ENCODE measurements at regions not wholly inside any gene's neighbourhood (a gene's known extent, or its start where the extent isn't known, plus 50 kb on each side); places are given as distances from the start of the nearest gene placed in this dataset.
"Not testable (repeated sequence)": the region's sequence is repeated elsewhere in the genome, so short reads cannot be mapped to it uniquely, and the experiment has no call there.

DNA sequence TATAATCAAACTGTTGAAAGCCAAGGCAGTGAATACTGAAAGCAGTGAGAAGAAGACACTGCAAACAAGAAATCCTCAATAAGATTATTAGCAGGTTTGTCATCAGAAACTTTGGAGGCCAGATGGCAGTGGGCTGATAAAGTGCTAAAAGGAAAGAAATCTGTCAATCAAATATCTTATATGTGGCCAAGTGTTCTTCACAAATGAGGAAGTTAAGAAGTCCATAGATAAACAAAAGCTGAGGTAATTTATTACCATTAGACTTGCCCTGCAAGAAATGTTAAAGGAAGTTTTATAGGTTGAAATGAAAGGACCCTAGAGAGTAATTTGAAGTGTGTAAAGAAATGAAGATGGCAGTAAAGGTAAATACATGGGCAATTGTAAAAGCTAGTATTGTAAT, 586.6 kb downstream of the RAPGEF2 start:
- ATAC-seq: no peak
- DNase-seq: no peak
- intact Hi-C loops (cut with DNase I, micrococcal nuclease): no loop called here

DNA sequence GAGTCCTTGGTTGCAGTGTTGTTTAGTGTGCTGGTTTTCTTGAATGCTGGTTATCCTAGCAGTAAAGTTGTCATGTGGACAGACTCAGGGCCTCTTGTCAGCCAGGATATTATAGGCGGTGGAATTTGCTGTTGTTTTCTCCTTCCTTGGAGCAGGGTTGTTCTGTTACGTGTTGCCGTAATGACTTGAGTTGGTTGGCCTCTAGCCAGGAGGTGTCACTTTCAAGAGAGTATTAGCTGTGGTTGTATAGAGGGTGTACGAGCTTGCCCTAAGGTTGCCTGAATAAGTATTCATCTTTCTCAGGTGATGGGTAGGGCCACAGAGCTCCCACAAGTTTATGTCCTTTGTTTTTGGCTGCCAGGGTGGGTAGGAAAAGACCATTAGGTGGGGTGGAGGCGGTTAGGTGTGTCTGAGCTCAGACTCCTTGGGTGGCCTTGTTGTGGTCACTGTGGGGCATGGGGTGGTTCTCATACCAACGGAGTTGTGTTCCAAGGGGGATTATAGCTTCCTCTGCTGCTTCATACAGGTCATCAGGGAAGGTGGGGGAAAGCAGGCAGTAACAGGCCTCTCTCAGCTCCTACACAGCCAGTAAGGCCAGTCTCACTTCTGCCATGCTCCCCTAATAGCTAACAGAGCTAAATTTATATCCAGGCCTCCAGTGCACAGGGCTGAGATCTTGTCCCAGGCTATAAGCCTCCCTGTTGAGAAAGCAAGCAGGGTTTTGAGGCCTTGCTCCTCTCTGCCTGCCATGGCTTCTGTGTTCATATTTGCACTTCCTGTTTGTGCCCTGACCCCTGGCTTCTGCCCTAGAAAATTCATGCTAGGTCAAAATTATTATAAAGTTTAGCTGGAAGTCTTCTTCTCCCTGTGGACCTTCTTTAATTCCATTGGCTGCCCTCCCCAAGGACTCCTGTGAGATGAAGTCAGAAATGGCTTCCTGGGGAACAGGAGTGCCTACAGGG, 594.7 kb downstream of the RAPGEF2 start:
- no peak for ATAC-seq
- intact Hi-C loops (cut with DNase I, micrococcal nuclease): no loop called here
- no peak for DNase-seq

DNA sequence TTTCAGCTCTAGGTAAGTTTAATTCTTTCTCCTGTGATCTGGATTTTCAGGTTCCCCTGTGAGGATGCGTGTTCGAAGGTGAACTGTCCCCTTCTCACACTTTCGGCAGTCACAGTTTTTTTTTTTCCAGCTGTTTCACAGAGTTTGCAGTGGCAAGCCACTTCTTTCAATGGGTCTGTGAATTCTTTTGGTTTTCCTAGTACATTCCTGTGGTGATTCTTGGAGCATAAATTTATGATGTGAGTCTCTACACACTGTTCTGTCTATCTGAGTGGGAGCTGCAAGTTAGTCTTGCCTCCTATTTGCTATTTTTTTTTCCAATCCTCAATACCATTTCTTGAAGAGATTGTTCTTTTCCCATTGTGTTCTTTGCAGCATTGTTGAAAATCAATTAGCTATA, 595.5 kb downstream of the RAPGEF2 start:
- intact Hi-C loops (cut with DNase I, micrococcal nuclease): no loop called here
- DNase-seq (no peak), ATAC-seq (no peak)

DNA sequence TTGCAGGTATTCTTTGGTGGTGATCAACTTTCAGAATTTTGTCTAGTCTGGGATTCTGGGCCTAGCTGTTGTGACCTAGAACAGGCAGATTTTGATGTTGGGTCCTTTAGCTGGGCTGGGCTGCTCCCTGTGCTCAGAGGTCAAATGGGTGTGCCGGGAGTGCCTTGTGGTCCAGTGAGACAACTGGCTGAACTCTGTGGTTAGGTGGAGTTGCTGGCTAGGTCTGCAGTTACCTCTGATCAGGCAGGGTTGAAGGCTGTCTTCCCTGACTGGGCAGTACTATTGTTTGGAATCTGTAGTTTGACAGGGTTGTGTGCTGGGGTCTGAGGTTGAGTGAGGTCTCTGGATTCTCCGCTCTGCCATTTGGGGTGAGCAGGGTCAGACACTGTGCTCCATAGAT, 599.3 kb downstream of the RAPGEF2 start:
- ATAC-seq (no peak), DNase-seq (no peak)
- intact Hi-C loops (cut with DNase I, micrococcal nuclease): no loop called here

DNA sequence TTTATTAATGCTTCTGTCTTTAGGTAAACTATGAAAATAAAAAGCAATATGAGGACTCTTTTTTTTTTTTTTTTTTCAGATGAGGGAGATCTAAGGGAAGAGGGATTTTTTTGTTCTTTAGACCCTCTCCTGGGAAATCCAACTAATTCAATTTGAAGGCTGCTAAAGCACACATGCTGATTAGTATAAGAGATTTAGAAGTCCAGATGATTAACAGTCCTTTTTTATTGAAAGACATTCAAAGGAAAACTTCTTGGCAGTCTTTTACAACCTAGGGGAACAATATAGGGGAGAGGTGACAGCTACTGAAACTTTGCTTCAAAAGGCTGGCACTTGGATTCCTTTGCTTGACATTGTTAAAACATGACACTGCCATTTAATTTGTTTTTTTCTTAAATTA, 602.5 kb downstream of the RAPGEF2 start:
- intact Hi-C loops (cut with DNase I, micrococcal nuclease): no loop called here
- ATAC-seq: no peak
- DNase-seq: no peak

DNA sequence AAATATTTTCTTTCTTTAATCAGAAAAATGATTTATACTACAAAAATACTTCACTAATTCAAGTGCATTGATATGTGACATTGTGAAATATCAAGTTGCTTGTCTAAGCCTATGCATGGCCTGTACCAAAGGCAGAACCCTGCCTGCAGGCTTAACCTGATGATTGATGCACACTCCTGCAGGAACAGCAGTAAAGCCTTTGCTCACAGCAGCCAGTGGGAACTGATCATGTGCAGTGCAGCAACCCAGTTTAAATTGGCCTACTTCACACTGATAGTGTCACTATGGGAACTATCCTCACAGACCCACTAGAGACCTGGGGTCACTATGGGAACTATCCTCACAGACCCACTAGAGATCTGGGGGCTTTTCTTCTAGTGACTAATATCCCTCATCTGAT, 603.8 kb downstream of the RAPGEF2 start:
- no peak for DNase-seq
- intact Hi-C loops (cut with DNase I, micrococcal nuclease): no loop called here
- ATAC-seq: no peak

DNA sequence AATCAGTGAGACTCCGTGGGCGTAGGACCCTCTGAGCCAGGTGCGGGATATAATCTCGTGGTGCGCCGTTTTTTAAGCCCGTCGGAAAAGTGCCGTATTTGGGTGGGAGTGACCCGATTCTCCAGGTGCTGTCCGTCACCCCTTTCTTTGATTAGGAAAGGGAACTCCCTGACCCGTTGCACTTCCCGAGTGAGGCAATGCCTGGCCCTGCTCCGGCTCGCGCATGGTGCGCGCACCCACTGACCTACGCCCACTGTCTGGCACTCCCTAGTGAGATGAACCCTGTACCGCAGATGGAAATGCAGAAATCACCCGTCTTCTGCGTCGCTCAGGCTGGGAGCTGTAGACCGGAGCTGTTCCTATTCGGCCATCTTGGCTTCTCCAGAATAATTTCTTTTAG, 612.3 kb downstream of the RAPGEF2 start:
- ATAC-seq; DNase-seq; intact Hi-C loops (cut with DNase I, micrococcal nuclease): not testable (repeated sequence)

DNA sequence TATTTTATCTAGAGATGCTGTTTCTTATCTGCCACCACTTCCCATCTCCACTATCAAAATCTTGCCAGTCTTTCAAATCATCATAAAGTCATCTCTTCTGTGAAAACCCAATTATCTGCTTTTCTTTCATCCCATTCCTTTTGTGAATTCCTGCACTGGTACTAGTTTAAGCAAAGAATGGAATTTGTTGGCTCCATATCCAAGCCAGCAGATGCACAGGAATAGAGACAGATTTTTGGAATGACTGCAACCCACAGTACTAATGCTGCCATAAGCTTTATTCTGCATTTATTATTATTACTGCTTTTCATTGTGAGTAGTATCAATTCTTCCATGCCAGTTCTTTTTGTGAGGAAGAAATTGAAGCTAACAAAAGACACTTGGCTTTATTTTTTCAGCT, 616.7 kb downstream of the RAPGEF2 start:
- ATAC-seq: no peak

DNA sequence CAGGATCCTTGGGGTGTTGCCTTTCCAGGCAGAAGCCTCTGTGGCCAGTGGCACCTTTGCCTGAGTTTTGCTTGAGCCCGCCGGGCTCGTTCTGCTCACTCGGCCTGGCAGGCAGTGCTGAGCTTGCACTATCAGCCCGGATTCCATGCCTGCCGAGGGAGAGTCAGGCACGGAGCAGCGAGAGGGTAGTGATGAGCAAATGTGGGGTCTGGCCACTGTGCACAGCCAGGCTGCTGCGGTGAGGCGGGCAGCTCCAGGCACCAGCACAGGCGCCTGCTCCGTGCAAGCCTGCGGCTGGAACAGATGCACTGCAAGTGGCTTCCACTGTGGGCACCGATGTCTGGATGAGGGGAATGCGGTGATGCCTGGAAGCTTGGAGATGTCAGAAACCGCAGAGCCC, 619.2 kb downstream of the RAPGEF2 start:
- intact Hi-C loops (cut with DNase I, micrococcal nuclease): no loop called here
- ATAC-seq: no peak
- no peak for DNase-seq

More for the DNA sequence above, 616.7 kb downstream of the RAPGEF2 start:
- intact Hi-C loops (cut with DNase I, micrococcal nuclease): no loop called here
- DNase-seq: no peak

DNA sequence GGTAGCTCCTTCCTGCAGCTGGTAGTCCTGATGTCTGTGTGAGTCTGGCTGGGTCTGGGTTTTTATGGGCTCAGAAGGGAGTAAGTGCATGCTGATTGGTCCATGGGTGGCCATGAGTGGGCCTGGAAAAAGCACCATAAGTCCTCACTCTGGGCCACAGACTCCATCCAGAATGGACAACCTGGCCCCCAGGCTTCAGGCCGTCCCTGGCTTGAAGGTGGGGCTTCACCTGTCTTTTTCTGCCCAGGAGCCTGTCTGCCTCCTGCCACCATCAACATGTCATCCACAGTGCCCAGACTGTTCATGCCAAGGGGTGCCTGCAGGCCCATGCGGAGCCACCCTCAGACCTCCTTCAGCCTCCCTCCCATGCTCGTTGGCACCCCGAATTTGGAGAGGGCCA, 620.0 kb downstream of the RAPGEF2 start:
- DNase-seq: no peak
- intact Hi-C loops (cut with DNase I, micrococcal nuclease): no loop called here
- no peak for ATAC-seq

DNA sequence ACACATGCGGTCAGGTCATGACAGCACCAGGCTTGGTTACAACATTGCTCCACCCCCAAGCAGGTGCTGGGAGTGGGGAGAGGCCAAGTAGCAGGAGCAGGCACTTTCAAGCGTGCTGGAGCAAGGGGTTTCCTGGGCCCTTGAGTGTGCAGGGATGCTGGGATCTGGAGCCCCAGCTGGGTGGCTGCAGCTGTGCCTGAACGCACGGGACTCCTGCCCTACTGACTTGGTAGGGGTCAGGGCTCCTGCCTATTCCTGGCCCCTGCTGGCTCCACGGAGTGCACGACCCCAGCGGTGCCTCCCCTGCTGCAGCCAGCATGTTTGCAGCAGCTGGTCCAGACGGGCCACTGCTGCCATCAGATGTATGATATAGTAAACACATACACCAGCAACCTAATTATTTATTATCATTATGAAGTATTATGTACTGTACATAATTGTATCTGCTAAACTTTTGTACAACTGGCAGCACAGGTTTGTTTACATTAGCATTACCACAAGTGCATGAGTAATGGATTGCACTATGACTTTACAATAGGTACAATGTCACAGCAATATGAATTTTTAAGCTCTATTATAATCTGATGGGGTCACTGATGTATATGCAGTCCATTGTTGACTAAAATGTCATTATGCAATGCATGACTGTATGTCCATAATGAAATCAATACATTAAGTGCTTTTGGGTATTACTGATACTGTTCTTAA, 620.6 kb downstream of the RAPGEF2 start:
- DNase-seq (no peak), ATAC-seq (no peak)

DNA sequence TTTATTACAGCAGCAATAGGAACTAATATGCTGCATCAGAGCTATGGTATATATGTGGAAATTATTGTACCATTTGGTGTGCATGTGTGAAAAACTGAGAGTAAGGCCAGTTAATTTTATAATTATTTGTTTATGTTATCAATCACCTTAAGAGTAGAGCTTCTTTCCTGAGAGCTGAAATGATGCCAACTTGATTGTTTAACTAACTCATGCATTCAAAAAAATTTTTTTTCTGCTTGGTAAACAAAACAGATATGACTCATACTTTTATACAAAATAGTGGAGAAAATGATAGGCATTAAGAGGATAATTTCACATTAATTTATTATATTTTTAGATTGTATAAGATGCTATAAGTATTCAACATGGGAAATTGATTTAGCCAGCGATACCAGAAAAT, 622.7 kb downstream of the RAPGEF2 start:
- DNase-seq: no peak

More for the DNA sequence above, 620.6 kb downstream of the RAPGEF2 start:
- intact Hi-C loops (cut with DNase I, micrococcal nuclease): no loop called here

DNA sequence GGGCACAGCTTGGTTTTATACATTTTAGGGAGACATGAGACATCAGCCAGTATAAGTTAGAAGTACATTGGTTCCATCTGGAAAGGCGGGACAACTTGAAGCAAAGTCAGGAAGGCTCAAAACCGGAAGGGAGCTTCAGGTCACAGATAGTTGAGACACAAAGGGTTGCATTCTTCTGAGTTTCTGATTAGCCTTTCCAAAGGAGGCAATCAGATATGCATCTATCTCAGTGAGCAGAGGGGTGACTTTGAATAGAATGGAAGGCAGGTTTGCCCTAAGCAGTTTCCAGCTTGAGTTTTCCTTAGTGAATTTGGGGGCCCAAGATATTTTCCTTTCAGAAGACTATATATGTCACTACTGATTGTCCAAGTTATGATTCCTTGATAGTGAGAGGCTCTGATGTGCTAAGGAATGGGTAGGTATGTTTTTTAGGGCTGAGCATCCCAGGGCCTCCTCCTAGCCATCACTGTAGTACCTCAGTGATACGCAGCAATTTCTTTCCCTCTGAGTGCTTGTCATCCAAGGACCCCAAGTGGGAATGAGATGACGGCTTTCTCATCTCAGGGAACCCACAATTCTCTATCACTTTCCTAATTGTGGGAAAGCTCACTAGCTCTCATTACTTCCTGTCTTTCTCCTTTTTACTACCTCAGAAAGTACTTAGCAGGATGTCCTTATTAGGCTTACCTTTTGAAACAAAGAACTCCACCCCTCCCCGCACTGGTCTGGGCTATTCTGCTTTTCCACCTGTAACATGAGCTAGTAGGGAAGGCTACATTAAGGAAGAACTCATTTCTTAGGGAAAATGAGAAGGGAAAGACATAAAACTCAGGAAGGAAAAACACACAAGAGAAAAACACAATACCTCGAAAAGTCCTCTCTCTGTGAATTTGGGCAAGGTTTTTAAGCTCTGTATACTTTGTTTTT, 632.7 kb downstream of the RAPGEF2 start:
- ATAC-seq: no peak
- DNase-seq: no peak
- intact Hi-C loops (cut with DNase I, micrococcal nuclease): no loop called here

More for the DNA sequence above, 622.7 kb downstream of the RAPGEF2 start:
- no peak for ATAC-seq
- intact Hi-C loops (cut with DNase I, micrococcal nuclease): no loop called here

DNA sequence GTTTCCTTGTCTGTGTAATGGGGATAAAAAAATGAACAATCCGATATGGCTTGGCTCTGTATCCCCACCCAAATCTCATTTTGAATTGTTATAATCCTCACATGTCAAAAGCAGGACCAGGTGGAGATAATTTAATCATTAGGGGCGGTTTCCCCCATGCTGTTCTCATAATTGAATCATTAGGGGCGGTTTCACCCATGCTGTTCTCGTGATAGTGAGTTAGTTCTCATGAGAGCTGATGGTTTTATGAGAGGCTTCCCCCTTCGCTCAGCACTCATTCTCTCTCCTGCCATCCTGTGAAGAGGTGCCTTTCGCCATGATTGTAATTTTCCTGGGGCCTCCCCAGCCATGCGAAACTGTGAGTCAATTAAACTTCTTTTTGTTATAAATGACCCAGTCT, 633.5 kb downstream of the RAPGEF2 start:
- no peak for ATAC-seq
- no peak for DNase-seq
- intact Hi-C loops (cut with DNase I, micrococcal nuclease): no loop called here

DNA sequence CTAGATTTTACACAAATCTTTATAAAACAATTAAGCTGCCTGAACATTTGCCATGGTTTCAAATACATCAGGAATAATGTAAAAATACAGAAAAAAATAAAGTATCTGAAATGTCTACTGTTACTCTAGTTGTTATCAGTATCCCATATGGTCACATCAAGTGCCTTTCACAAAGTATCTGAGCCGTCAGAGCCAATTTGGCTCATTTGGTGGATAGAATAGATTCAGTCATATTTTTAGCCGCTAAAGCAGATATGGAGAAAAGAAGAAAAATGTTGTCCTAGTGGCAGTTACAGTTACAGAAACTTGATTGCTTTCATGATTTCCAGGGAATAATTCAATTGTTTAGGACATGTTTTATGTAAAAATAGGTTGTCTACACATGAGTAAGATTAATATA, 641.1 kb downstream of the RAPGEF2 start:
- no peak for ATAC-seq
- intact Hi-C loops (cut with DNase I, micrococcal nuclease): no loop called here
- no peak for DNase-seq

DNA sequence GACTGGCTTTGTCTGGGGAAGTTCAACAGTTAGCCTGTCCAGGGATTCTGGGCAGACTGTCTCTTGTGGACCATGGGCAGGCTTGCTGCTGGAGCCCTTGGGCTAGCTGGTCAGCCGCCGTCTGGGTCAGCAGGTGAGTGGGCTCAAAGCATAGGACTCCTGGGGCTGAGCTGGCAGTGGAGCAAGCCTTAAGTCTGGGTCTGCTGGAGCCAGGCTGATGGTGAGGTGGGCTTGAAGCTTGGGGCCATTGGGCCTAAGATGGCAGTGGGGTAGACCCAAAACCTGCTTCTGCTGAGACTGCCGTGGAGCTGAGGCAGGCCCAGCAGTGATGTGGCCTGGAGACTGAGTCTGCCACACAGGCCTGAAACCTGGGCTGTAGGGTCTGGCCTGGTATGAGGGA, 645.1 kb downstream of the RAPGEF2 start:
- intact Hi-C loops (cut with DNase I, micrococcal nuclease): no loop called here
- ATAC-seq (no peak), DNase-seq (no peak)

DNA sequence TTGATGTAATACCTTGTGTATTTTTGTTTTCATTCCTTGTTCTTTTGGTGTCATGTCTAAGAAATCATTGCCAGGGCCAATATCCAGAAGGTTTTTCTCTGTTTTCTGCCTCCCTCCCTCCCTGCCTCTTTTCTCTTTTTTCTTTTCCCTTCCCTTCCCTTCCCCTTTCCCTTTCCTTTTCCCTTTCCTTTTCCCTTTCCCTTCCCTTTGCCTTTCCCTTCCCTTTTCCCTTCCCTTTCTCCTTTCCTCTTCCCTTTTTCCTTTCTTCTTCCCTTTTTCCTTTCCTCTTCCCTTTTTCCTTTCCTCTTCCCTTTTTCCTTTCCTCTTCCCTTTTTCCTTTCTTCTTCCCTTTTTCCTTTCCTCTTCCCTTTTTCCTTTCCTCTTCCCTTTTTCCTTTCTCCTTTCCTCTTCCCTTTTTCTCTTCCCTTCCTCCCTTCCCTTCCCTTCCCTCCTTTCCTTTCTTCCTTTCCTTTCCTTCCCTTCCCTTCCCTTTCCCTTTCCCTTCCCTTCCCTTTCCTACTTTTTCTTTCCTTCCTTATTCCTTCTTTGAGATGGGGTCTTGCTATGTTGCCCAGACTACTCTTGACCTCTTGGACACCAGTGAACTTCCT, 646.1 kb downstream of the RAPGEF2 start:
- intact Hi-C loops (cut with DNase I, micrococcal nuclease): no loop called here
- ATAC-seq (no peak), DNase-seq (no peak)

DNA sequence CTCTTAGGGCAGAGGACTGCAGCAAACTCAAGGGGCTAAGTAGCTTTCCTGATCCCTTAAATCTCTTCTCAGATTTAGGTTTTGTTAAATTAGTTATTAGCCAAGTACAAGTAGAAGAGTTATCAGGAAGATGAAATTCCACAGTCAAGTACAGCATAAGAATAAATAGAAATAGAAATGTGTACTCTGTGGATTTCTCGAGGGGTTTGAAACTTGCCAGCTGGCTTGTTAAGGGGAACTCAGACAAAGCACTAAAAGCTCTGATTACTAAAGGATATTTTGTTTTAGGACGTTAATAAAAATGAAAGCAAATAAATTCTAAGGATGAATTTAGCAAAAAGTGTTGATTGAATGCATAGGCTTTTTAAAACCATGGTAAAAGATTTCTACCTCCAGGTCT, 654.6 kb downstream of the RAPGEF2 start:
- no peak for ATAC-seq
- intact Hi-C loops (cut with DNase I, micrococcal nuclease): no loop called here
- no peak for DNase-seq

DNA sequence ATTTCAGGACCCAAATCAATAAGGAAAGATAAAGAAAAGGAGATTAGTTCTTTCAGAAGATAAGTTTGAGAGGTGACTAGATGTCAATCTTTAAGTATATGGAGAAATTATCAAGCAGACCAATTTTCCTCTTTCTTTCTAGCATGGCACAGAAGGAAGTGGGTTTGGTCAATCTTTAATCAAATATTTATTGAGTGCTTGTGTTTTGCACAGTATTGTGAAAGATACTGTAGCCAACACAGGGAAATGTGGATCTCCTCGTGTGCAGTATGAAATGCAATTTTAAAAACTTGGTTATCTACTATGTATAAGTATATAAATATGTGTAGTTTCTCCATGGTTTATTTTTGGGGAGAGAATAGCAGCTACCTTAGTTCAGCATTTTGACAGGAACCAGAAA, 655.2 kb downstream of the RAPGEF2 start:
- intact Hi-C loops (cut with DNase I, micrococcal nuclease): no loop called here
- no peak for DNase-seq
- ATAC-seq: no peak
